ENCODE measurements at regions not wholly inside any gene's neighbourhood (a gene's known extent, or its start where the extent isn't known, plus 50 kb on each side); places are given as distances from the start of the nearest gene placed in this dataset.
"Not testable (repeated sequence)": the region's sequence is repeated elsewhere in the genome, so short reads cannot be mapped to it uniquely, and the experiment has no call there.

DNA sequence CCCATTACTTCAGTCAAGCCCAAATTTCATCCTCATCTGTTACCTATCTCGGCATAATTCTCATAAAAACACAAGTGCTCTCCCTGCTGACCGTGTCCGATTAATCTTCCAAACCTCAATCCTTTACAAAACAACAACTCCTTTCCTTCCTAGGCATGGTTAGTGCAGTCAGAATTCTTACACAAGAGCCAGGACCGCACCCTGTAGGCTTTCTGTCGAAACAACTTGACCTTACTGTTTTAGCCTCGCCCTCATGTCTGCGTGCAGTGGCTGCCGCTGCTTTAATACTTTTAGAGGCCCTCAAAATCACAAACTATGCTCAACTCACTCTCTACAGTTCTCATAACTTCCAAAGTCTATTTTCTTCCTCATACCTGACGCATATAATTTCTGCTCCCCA lies 214.3 kb downstream of the RHOU start:
- TF ChIP-seq CTCF (conservative IDR thresholded peaks at IDR 0.05; ENCODE audit: low read depth in 2 of 2); ZNF462 (CRISPR knock-in tag; IDR thresholded peaks at IDR 0.05); POLR2AphosphoS5 (IDR thresholded peaks at IDR 0.05; ENCODE audit: low read depth); ZNF114 (CRISPR knock-in tag; IDR thresholded peaks at IDR 0.05); CREB1 (CRISPR knock-in tag; IDR thresholded peaks at IDR 0.05; ENCODE audit: low read depth); EZH2 (IDR thresholded peaks at IDR 0.05; ENCODE audit: low read depth, unreplicated experiment); EZH2phosphoT487 (IDR thresholded peaks at IDR 0.05; ENCODE audit: unreplicated experiment): not testable (repeated sequence)

Measured in GM23338 (cell line).